ENCODE measurements at regions not wholly inside any gene's neighbourhood (a gene's known extent, or its start where the extent isn't known, plus 50 kb on each side); places are given as distances from the start of the nearest gene placed in this dataset.
"Not testable (repeated sequence)": the region's sequence is repeated elsewhere in the genome, so short reads cannot be mapped to it uniquely, and the experiment has no call there.

GRCh38 chr1:111063595-111063994 lies 76.3 kb downstream of the DRAM2 start:
- DNase-seq, result no peak

GRCh38 chr1:111062624-111063023 lies 77.3 kb downstream of the DRAM2 start:
- DNase-seq, result no peak

- no peak for DNase-seq
Measured at GRCh38 chr1:111062081-111062480, 77.8 kb downstream of the DRAM2 start.

GRCh38 chr1:111054656-111055055 lies 85.2 kb downstream of the DRAM2 start:
- no peak for DNase-seq

GRCh38 chr1:111052246-111052645 lies 87.6 kb downstream of the DRAM2 start:
- DNase-seq, result no peak

GRCh38 chr1:111048253-111048652 lies 84.5 kb upstream of the LRIF1 start:
- DNase-seq, result not testable (repeated sequence)

- DNase-seq, result no peak
Measured at GRCh38 chr1:111045033-111045722, 81.5 kb upstream of the LRIF1 start.

GRCh38 chr1:111032295-111032897 lies 68.7 kb upstream of the LRIF1 start:
- DNase-seq, result peak in 1 of 2 donors; percentile 0

GRCh38 chr1:111030590-111030989 lies 66.9 kb upstream of the LRIF1 start:
- DNase-seq, result peak in 1 of 2 donors; percentile 6

GRCh38 chr1:111025109-111025508 lies 61.4 kb upstream of the LRIF1 start:
- DNase-seq, result no peak

- no peak for DNase-seq
Measured at GRCh38 chr1:111015222-111015621, 51.5 kb upstream of the LRIF1 start.
